Prostate gland (tissue), 2 donors: ENCODE measurements at regions not wholly inside any gene's neighbourhood (a gene's known extent, or its start where the extent isn't known, plus 50 kb on each side); places are given as distances from the start of the nearest gene placed in this dataset.
"Not testable (repeated sequence)": the region's sequence is repeated elsewhere in the genome, so short reads cannot be mapped to it uniquely, and the experiment has no call there.

Experiments used
- CTCF ChIP-seq, 4 experiments: fragments of 200-600 bp in 2 of 4; fragments of 450-650 bp in 2 of 4; sonication (generic) in 2 of 4; IDR thresholded peaks; 1 replicate in 3 of 4; 2 replicates in 1 of 4; pipeline ENCODE4 v1.5.1; 2016 to 2019; ENCODE audit warnings: antibody characterized with exemption in 4 of 4, mild to moderate bottlenecking in 2 of 4, moderate library complexity in 2 of 4
- POLR2A ChIP-seq: fragments of 450-650 bp; IDR thresholded peaks from one replicate; pipeline ENCODE4 v1.6.1; 2016; ENCODE audit warnings: antibody characterized with exemption, mild to moderate bottlenecking
- POLR2AphosphoS5 ChIP-seq: sonication (generic); formaldehyde crosslinking; IDR thresholded peaks from one replicate; pipeline ENCODE4 v1.6.1; 2017; ENCODE audit warnings: antibody characterized with exemption

- not testable (repeated sequence) for TF ChIP-seq CTCF (IDR thresholded peaks at IDR 0.05); POLR2A; POLR2AphosphoS5
These were observed 113.1 kb downstream of the LAT start for GRCh38 chr16:29097965-29098364.
